ENCODE measurements at regions not wholly inside any gene's neighbourhood (a gene's known extent, or its start where the extent isn't known, plus 50 kb on each side); places are given as distances from the start of the nearest gene placed in this dataset.

- TF ChIP-seq, protein P1, sequence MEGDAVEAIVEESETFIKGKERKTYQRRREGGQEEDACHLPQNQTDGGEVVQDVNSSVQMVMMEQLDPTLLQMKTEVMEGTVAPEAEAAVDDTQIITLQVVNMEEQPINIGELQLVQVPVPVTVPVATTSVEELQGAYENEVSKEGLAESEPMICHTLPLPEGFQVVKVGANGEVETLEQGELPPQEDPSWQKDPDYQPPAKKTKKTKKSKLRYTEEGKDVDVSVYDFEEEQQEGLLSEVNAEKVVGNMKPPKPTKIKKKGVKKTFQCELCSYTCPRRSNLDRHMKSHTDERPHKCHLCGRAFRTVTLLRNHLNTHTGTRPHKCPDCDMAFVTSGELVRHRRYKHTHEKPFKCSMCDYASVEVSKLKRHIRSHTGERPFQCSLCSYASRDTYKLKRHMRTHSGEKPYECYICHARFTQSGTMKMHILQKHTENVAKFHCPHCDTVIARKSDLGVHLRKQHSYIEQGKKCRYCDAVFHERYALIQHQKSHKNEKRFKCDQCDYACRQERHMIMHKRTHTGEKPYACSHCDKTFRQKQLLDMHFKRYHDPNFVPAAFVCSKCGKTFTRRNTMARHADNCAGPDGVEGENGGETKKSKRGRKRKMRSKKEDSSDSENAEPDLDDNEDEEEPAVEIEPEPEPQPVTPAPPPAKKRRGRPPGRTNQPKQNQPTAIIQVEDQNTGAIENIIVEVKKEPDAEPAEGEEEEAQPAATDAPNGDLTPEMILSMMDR (conservative IDR thresholded peaks at IDR 0.05; ENCODE audit: low read depth in 2 of 2) = no peak
- TF ChIP-seq EZH2 (IDR thresholded peaks at IDR 0.05; ENCODE audit: low read depth, unreplicated experiment) (no peak), POLR2AphosphoS5 (IDR thresholded peaks at IDR 0.05; ENCODE audit: low read depth) (no peak), STAT1 (IDR thresholded peaks at IDR 0.05; ENCODE audit: unreplicated experiment) (no peak), JUNB (IDR thresholded peaks at IDR 0.05; ENCODE audit: unreplicated experiment) (no peak), REST (IDR thresholded peaks at IDR 0.05; ENCODE audit: unreplicated experiment) (no peak), EZH2phosphoT487 (IDR thresholded peaks at IDR 0.05; ENCODE audit: unreplicated experiment) (no peak), ZNF331 (CRISPR knock-in tag; IDR thresholded peaks at IDR 0.05; ENCODE audit: low read depth) (no peak)
- TF ChIP-seq, protein P2, sequence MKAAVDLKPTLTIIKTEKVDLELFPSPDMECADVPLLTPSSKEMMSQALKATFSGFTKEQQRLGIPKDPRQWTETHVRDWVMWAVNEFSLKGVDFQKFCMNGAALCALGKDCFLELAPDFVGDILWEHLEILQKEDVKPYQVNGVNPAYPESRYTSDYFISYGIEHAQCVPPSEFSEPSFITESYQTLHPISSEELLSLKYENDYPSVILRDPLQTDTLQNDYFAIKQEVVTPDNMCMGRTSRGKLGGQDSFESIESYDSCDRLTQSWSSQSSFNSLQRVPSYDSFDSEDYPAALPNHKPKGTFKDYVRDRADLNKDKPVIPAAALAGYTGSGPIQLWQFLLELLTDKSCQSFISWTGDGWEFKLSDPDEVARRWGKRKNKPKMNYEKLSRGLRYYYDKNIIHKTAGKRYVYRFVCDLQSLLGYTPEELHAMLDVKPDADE (IDR thresholded peaks at IDR 0.05) = no peak
Measured at GRCh38 chr7:68623030-68623429, 975.2 kb upstream of the AUTS2 start.
